22Rv1 (cell line): ENCODE measurements at regions not wholly inside any gene's neighbourhood (a gene's known extent, or its start where the extent isn't known, plus 50 kb on each side); places are given as distances from the start of the nearest gene placed in this dataset.

ENCODE experiments used
- H3K27ac ChIP-seq: fragments of 450-650 bp; 2 replicates; pipeline ENCODE4 v1.5.1; 2017
- CTCF ChIP-seq: fragments of 450-650 bp; IDR thresholded peaks from 2 replicates; pipeline ENCODE4 v1.5.1; 2017; ENCODE audit warnings: mild to moderate bottlenecking
- ZFX ChIP-seq: fragments of 450-650 bp; IDR thresholded peaks from 2 replicates; pipeline ENCODE4 v1.6.1; 2017; ENCODE audit warnings: antibody characterized with exemption, borderline replicate concordance

GRCh38 chr13:95445131-95445530, 107.4 kb upstream of the CLDN10 start:
- TF ChIP-seq ZFX (no peak), CTCF (no peak)
- no peak overlapping the region for H3K27ac ChIP-seq

DNA sequence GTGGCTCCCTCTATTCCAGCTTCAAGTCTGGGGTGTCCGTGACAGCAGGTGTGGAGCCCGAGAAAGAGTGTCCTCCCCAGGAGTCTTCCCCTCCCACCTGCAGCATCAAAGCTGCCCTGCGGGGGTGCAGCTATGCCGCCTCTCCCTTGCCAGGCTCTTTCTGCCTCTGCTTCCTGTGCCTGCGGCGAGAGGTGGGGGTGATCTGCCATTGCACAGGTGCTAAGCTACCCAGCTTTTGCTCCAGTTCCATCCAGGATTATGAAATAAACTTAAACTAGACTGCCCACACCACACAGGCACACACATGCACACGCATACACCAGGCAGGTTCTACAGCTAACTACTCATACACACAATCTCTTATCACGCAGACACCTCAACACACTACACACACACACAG, 104.7 kb upstream of the CLDN10 start:
- no peak overlapping the region for H3K27ac ChIP-seq
- TF ChIP-seq ZFX (no peak), CTCF (no peak)

GRCh38 chr13:95451656-95452055, 100.9 kb upstream of the CLDN10 start:
- no peak for TF ChIP-seq CTCF
- no peak for TF ChIP-seq ZFX

DNA sequence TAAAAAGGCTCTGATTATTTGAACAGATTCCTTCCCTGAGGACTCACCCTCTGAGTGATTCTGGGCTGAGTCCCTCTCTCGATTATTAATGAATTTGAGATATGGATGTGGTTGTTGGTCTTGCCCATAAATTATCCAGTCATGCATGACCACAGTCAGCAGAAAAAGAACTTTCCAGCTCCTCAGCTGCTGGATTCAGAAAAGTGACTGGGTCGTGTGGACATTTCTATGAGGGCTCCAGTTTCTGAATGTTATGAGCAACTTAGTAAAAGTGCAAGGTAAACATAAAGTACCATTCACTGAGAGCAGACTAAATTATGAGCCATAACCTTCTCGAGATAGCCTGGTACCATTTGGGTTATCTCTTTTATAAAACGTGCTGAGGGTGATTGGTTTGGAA, 100.1 kb upstream of the CLDN10 start:
- TF ChIP-seq ZFX (no peak), CTCF (no peak)
- no peak overlapping the region for H3K27ac ChIP-seq

More at GRCh38 chr13:95451656-95452055, 100.9 kb upstream of the CLDN10 start:
- no peak overlapping the region for H3K27ac ChIP-seq

DNA sequence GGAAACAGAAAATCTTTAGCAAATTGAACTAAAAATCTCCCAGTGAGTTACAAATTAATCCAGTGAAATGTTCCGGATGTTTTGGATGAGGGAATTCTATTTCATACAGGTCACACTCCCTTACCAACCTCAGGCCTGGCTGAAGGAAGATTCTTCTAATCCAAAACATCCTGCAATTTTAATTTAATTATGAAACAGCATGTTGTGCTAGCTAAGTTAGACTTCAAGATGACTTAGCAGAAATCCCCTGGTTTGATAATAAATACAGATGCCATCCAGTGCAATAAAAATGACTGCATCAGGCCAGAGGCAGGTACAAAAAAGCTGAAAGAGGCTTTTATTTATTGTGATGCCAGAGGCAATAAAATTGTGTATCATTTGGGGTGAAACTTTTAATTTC, 96.7 kb upstream of the CLDN10 start:
- H3K27ac ChIP-seq: no peak overlapping the region
- TF ChIP-seq CTCF (no peak), ZFX (no peak)

- no peak overlapping the region for H3K27ac ChIP-seq
- TF ChIP-seq ZFX (no peak), CTCF (no peak)
Measured at GRCh38 chr13:95456815-95457214, 95.7 kb upstream of the CLDN10 start.

DNA sequence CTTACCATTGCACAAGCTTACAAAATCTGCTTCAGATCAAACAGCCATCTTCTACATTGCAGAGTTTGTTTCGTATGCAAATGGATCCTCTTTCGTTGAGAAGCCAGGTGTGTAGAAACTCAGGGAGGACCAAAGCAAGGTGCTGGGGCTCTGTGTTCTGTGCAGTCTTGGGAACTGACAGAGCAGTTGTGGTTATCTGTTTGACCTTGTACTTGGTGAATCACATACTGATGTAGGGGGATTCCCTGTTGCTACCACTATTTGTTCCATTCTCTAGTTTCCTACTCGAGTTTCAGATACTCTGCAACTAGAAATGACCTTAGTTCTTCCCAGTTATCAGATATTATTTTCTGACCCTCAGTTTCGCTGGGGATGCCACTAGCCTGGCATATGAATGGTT, 95.2 kb upstream of the CLDN10 start:
- TF ChIP-seq CTCF: no peak
- TF ChIP-seq ZFX: no peak
- H3K27ac ChIP-seq: no peak overlapping the region
